GM12878 (cell line): ENCODE measurements at regions not wholly inside any gene's neighbourhood (a gene's known extent, or its start where the extent isn't known, plus 50 kb on each side); places are given as distances from the start of the nearest gene placed in this dataset.

ENCODE experiments used
- ATAC-seq: fragments of 200-7000 bp; cut with Tn5 transposase; 3 replicates; pipeline ENCODE4 v1.9.1; 2020; ENCODE audit warnings: mild to moderate bottlenecking, moderate library complexity
- BruUV-seq: library from RNA; stranded (reverse); fragments of 400-500 nt; replicated peaks from 2 replicates; lab custom pipeline; 2021; lab: Mats Ljungman, UMichigan
- CTCF ChIA-PET: fragments of 300-600 bp; sonication (Branson Sonifier 250); formaldehyde crosslinking; extraction: SDS; loops from one replicate; lab custom pipeline; 2021; ENCODE audit warnings: inconsistent platforms; lab: Yijun Ruan, JAX
- POLR2A ChIA-PET: fragments of 350-600 bp; formaldehyde crosslinking; extraction: SDS; loops from one replicate; lab custom pipeline; 2021; ENCODE audit warnings: inconsistent platforms; lab: Charles Lee
- RAD21 ChIA-PET: fragments of 300-600 bp; sonication (Branson Sonifier 250); formaldehyde crosslinking; loops from one replicate; lab custom pipeline; 2023; ENCODE audit warnings: antibody characterized with exemption; ENCODE audit not compliant: unreplicated experiment; lab: Charles Lee
- SMC1A ChIA-PET: fragments of 300-600 bp; sonication (Branson Sonifier 250); formaldehyde crosslinking; loops from one replicate; lab custom pipeline; 2023; ENCODE audit not compliant: unreplicated experiment, uncharacterized antibody; lab: Charles Lee
- DNase-seq: peaks from one replicate; pipeline ENCODE4 v3.0.0-alpha.2; 2011; ENCODE audit warnings: low read depth, low spot score
- FAIRE-seq: peaks from 3 replicates; lab custom pipeline; 2011; peaks lifted over from hg19 to GRCh38; lab: Jason Lieb, UNC
- H2AFZ ChIP-seq: 2 replicates; pipeline ENCODE4 v1.6.0; 2011; ENCODE audit warnings: low read depth, low read length, control low read depth; ENCODE audit not compliant: control insufficient read depth
- H3K27ac ChIP-seq: 2 replicates; pipeline ENCODE4 v1.5.1; 2011; ENCODE audit warnings: control low read depth; ENCODE audit not compliant: control insufficient read depth, insufficient read depth
- H3K27me3 ChIP-seq, 2 experiments: replicated peaks in 1 of 2; 2 replicates each; pipeline versions ENCODE4 v1.6.0 to v1.6.1; 2011; ENCODE audit warnings: low read length in 1 of 2; ENCODE audit not compliant: control insufficient read depth in 2 of 2, insufficient read depth in 2 of 2
- H3K36me3 ChIP-seq, 2 experiments: 2 replicates each; pipeline ENCODE4 v1.5.1; 2011; ENCODE audit warnings: low read length in 1 of 2; ENCODE audit not compliant: control insufficient read depth in 2 of 2, insufficient read depth in 2 of 2
- H3K4me1 ChIP-seq: 2 replicates; pipeline ENCODE4 v1.6.1; 2011; ENCODE audit warnings: mild to moderate bottlenecking, low read length, moderate library complexity, mixed read lengths; ENCODE audit not compliant: control insufficient read depth, insufficient read depth
- H3K4me2 ChIP-seq: 2 replicates; pipeline ENCODE4 v1.6.0; 2011; ENCODE audit warnings: control low read depth; ENCODE audit not compliant: control insufficient read depth, insufficient read depth
- H3K4me3 ChIP-seq: fragments of 200-600 bp; sonication (generic); 2 replicates; pipeline ENCODE4 v1.5.1; 2016
- H3K79me2 ChIP-seq: 2 replicates; pipeline ENCODE4 v1.6.0; 2011; ENCODE audit warnings: low read length; ENCODE audit not compliant: control insufficient read depth, insufficient read depth
- H3K9ac ChIP-seq: 2 replicates; pipeline ENCODE4 v1.8.0; 2011; ENCODE audit warnings: low read length, control low read depth, mixed read lengths; ENCODE audit not compliant: control insufficient read depth, insufficient read depth
- H3K9me3 ChIP-seq: replicated peaks from 3 replicates; pipeline ENCODE4 v1.5.1; 2011; ENCODE audit warnings: mild to moderate bottlenecking, low read length; ENCODE audit not compliant: control insufficient read depth, insufficient read depth
- H4K20me1 ChIP-seq: 2 replicates; pipeline ENCODE4 v1.6.0; 2011; ENCODE audit not compliant: control insufficient read depth, insufficient read depth
- ASH2L ChIP-seq: fragments of 300-600, 200-600 bp; sonication (generic); IDR thresholded peaks from 2 replicates; pipeline ENCODE4 v1.6.1; 2017; ENCODE audit warnings: low read depth, mild to moderate bottlenecking, borderline replicate concordance
- CBFB ChIP-seq: IDR thresholded peaks from 2 replicates; pipeline ENCODE4 v1.6.1; 2016; ENCODE audit warnings: antibody characterized with exemption, low read depth
- CBX5 ChIP-seq: sonication (generic); IDR thresholded peaks from 2 replicates; pipeline ENCODE4 v1.6.1; 2016; ENCODE audit warnings: low read depth, moderate library complexity, mild to moderate bottlenecking, inconsistent platforms
- IKZF1 ChIP-seq: fragments of 450-650 bp; conservative IDR thresholded peaks from 2 replicates; pipeline ENCODE4 v1.6.1; 2017; ENCODE audit warnings: antibody characterized with exemption, mild to moderate bottlenecking
- IRF3 ChIP-seq: fragments of 450-650 bp; IDR thresholded peaks from 2 replicates; pipeline ENCODE4 v1.6.1; 2014; ENCODE audit warnings: mild to moderate bottlenecking
- MEF2A ChIP-seq: IDR thresholded peaks from 2 replicates; pipeline ENCODE4 v1.6.1; 2011; ENCODE audit warnings: low read depth, mild to moderate bottlenecking, low read length, moderate library complexity; ENCODE audit not compliant: insufficient read depth
- MEF2B ChIP-seq: fragments of 450-650 bp; IDR thresholded peaks from 2 replicates; pipeline ENCODE4 v1.6.1; 2018; ENCODE audit warnings: mild to moderate bottlenecking, moderate library complexity; ENCODE audit not compliant: partially characterized antibody, poor library complexity, severe bottlenecking
- MTA2 ChIP-seq: fragments of 450-650 bp; IDR thresholded peaks from 2 replicates; pipeline ENCODE4 v1.6.1; 2016; ENCODE audit warnings: low read depth, mild to moderate bottlenecking, moderate library complexity
- POLR2A ChIP-seq: IDR thresholded peaks from 2 replicates; pipeline ENCODE4 v1.6.1; 2011; ENCODE audit warnings: low read depth, mild to moderate bottlenecking, low read length
- RFX5 ChIP-seq: IDR thresholded peaks from 2 replicates; pipeline ENCODE4 v1.6.1; 2011; ENCODE audit warnings: low read depth, low read length, improper control_type of control experiment
- SUPT20H ChIP-seq: IDR thresholded peaks from 2 replicates; pipeline ENCODE4 v1.6.1; 2011; ENCODE audit warnings: low read depth, mild to moderate bottlenecking, low read length, moderate library complexity, borderline replicate concordance; ENCODE audit not compliant: control insufficient read depth
- WGBS: methylation state at CpG from one replicate; pipeline ENCODE4 v1.1.6; 2016; ENCODE audit warnings: low lambda C conversion rate; ENCODE audit not compliant: insufficient replicate concordance, insufficient coverage; ENCODE audit errors: missing lambda C conversion rate; 5-methylcytosine and 5-hydroxymethylcytosine counted together
- in situ Hi-C: fragments of 300-500 bp; cut with MboI; formaldehyde crosslinking; loops from 9 replicates; pipeline ENCODE4 v1.14.3; 2018; ENCODE audit warnings: mixed read lengths
- intact Hi-C: fragments of 100-400 bp; cut with micrococcal nuclease; formaldehyde crosslinking; loops from one replicate; pipeline ENCODE4 v1.14.2; 2022; ENCODE audit not compliant: unreplicated experiment

GRCh38 chr10:113309791-113310190, 243.1 kb upstream of the HABP2 start:
- TF ChIP-seq CBX5, result no peak
- TF ChIP-seq, all 136 proteins: peak for 0
- POLR2A ChIA-PET, result no interaction called here
- Histone ChIP-seq H3K4me3 (no peak overlapping the region), H4K20me1 (no peaks in the 10 kb centered on the region), H3K27ac (no peak overlapping the region), H3K36me3 (no peaks in the 10 kb centered on the region), H3K79me2 (no peaks in the 10 kb centered on the region), H2AFZ (no peak overlapping the region), H3K4me2 (no peak overlapping the region), H3K27me3 (no peaks in the 10 kb centered on the region), H3K4me1 (no peaks in the 10 kb centered on the region), H3K9ac (no peak overlapping the region), H3K9me3 (no peaks in the 10 kb centered on the region)
- no peak for FAIRE-seq
- no peak for DNase-seq
- intact Hi-C loops, result no loop called here
- SMC1A ChIA-PET, result interaction anchor here (1.7 kb wide), 1 partner anchor 12 kb away, joined by 3 read pairs; no protein-coding TSS in a partner anchor
- CTCF ChIA-PET, result no interaction called here
- RAD21 ChIA-PET, result no interaction called here
- no TSS peak for BruUV-seq
- ATAC-seq, result no peak
- in situ Hi-C loops, result no loop called here
- 69% methylated on average over 4 of the region's 4 CpGs for WGBS

GRCh38 chr10:113310347-113310746, 242.5 kb upstream of the HABP2 start:
- H4K20me1 ChIP-seq, result no peaks in the 10 kb centered on the region
- no peak for TF ChIP-seq MEF2A
- TF ChIP-seq CBFB, result no peak
- no peak for TF ChIP-seq IKZF1
- TF ChIP-seq ASH2L, result no peak
- no peak for TF ChIP-seq RFX5
- no peak for TF ChIP-seq IRF3
- no peak for TF ChIP-seq MTA2
- no peak for TF ChIP-seq SUPT20H
- no peak for TF ChIP-seq MEF2B
- no peak for TF ChIP-seq POLR2A
- TF ChIP-seq, all 136 proteins: peak for 0
- Histone ChIP-seq H3K27ac (no peak overlapping the region), H3K4me2 (no peak overlapping the region), H3K27me3 (no peaks in the 10 kb centered on the region), H3K36me3 (no peaks in the 10 kb centered on the region), H2AFZ (no peak overlapping the region), H3K4me3 (no peak overlapping the region), H3K79me2 (no peaks in the 10 kb centered on the region), H3K9ac (no peak overlapping the region), H3K9me3 (no peaks in the 10 kb centered on the region), H3K4me1 (no peaks in the 10 kb centered on the region)
- SMC1A ChIA-PET, result interaction anchor here (1.7 kb wide), 1 partner anchor 12 kb away, joined by 3 read pairs; no protein-coding TSS in a partner anchor
- ATAC-seq (no peak), DNase-seq (no peak), FAIRE-seq (no peak)
- in situ Hi-C loops, result no loop called here
- CTCF ChIA-PET, result no interaction called here
- BruUV-seq, result no TSS peak
- intact Hi-C loops, result no loop called here
- RAD21 ChIA-PET, result no interaction called here
- WGBS, result under 1% methylated on average over 7 of the region's 7 CpGs
- POLR2A ChIA-PET, result no interaction called here
